ENCODE measurements at regions not wholly inside any gene's neighbourhood (a gene's known extent, or its start where the extent isn't known, plus 50 kb on each side); places are given as distances from the start of the nearest gene placed in this dataset.

DNA sequence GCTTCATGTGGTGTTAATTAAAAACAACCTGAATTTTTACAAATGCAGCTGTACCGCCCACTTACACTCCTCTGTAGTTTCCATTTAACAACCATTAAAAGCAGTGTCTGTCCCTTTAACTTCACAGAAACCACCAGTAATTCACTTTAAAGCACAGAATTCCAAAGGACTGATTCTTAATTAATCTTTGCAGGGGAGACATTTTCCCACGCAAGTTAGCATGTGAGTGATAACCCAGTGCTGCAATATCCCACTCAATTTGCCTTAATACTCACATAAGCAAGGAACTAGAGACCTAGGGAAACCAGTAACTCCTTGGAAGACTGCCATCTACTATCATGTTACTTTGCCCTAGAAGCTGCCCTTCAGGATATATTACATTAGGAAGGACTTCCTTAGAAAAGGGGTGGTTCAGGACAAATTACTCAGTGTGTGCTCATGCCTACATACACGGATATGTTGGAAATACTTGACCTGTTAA, 102.3 kb downstream of the OSR1 start:
- TF ChIP-seq, protein P1, sequence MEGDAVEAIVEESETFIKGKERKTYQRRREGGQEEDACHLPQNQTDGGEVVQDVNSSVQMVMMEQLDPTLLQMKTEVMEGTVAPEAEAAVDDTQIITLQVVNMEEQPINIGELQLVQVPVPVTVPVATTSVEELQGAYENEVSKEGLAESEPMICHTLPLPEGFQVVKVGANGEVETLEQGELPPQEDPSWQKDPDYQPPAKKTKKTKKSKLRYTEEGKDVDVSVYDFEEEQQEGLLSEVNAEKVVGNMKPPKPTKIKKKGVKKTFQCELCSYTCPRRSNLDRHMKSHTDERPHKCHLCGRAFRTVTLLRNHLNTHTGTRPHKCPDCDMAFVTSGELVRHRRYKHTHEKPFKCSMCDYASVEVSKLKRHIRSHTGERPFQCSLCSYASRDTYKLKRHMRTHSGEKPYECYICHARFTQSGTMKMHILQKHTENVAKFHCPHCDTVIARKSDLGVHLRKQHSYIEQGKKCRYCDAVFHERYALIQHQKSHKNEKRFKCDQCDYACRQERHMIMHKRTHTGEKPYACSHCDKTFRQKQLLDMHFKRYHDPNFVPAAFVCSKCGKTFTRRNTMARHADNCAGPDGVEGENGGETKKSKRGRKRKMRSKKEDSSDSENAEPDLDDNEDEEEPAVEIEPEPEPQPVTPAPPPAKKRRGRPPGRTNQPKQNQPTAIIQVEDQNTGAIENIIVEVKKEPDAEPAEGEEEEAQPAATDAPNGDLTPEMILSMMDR (IDR thresholded peaks at IDR 0.05; ENCODE audit: borderline replicate concordance, extremely low read depth, low read length, poor library complexity, severe bottlenecking) = no peak
- TF ChIP-seq EZH2 (IDR thresholded peaks at IDR 0.05; ENCODE audit: borderline replicate concordance, low read depth, low read length, severe bottlenecking) = no peak
